Osteoblast (primary cell): ENCODE measurements at regions not wholly inside any gene's neighbourhood (a gene's known extent, or its start where the extent isn't known, plus 50 kb on each side); places are given as distances from the start of the nearest gene placed in this dataset.

ENCODE experiments used
- DNase-seq: peaks from one replicate; pipeline ENCODE4 v3.0.0; 2011; ENCODE audit warnings: low spot score, mixed read lengths; ENCODE audit not compliant: insufficient read length; ENCODE audit errors: missing footprints
- H2AFZ ChIP-seq: 2 replicates; pipeline ENCODE4 v1.6.0; 2011; ENCODE audit warnings: mild to moderate bottlenecking, low read length
- H3K27ac ChIP-seq: 2 replicates; pipeline ENCODE4 v1.5.1; 2011; ENCODE audit warnings: mild to moderate bottlenecking, low read depth, low read length, moderate library complexity
- H3K27me3 ChIP-seq: 2 replicates; pipeline ENCODE4 v1.6.0; 2012; ENCODE audit warnings: mild to moderate bottlenecking, control low read depth, inconsistent platforms, low read length, moderate library complexity; ENCODE audit not compliant: insufficient read depth
- H3K36me3 ChIP-seq: 2 replicates; pipeline ENCODE4 v1.5.1; 2011; ENCODE audit warnings: mild to moderate bottlenecking, low read length, control low read depth, moderate library complexity; ENCODE audit not compliant: insufficient read depth
- H3K4me1 ChIP-seq: 2 replicates; pipeline ENCODE4 v1.5.1; 2011; ENCODE audit warnings: mild to moderate bottlenecking, low read length, control low read depth, moderate library complexity; ENCODE audit not compliant: insufficient read depth
- H3K4me2 ChIP-seq: 2 replicates; pipeline ENCODE4 v1.6.0; 2011; ENCODE audit warnings: mild to moderate bottlenecking, low read length; ENCODE audit not compliant: insufficient read depth
- H3K4me3 ChIP-seq: fragments of 200-600 bp; sonication (generic); 3 replicates; pipeline ENCODE4 v1.5.1; 2012; ENCODE audit warnings: mild to moderate bottlenecking, low read length, inconsistent platforms; ENCODE audit not compliant: insufficient read depth
- H3K79me2 ChIP-seq: 2 replicates; pipeline ENCODE4 v1.6.0; 2012; ENCODE audit warnings: mild to moderate bottlenecking, low read length, control low read depth, inconsistent platforms; ENCODE audit not compliant: insufficient read depth
- H3K9me3 ChIP-seq: 2 replicates; pipeline ENCODE4 v1.5.1; 2011; ENCODE audit warnings: low read depth, low read length, control low read depth
- H4K20me1 ChIP-seq: 2 replicates; pipeline ENCODE4 v1.6.0; 2012; ENCODE audit warnings: mild to moderate bottlenecking, low read length, control low read depth; ENCODE audit not compliant: insufficient read depth
- TF ChIP-seq, protein P1 (sequence below): IDR thresholded peaks from 2 replicates; pipeline ENCODE4 v1.5.1; 2011; ENCODE audit warnings: mild to moderate bottlenecking, low read depth, low read length, moderate library complexity; ENCODE audit errors: extremely low read depth

DNA sequence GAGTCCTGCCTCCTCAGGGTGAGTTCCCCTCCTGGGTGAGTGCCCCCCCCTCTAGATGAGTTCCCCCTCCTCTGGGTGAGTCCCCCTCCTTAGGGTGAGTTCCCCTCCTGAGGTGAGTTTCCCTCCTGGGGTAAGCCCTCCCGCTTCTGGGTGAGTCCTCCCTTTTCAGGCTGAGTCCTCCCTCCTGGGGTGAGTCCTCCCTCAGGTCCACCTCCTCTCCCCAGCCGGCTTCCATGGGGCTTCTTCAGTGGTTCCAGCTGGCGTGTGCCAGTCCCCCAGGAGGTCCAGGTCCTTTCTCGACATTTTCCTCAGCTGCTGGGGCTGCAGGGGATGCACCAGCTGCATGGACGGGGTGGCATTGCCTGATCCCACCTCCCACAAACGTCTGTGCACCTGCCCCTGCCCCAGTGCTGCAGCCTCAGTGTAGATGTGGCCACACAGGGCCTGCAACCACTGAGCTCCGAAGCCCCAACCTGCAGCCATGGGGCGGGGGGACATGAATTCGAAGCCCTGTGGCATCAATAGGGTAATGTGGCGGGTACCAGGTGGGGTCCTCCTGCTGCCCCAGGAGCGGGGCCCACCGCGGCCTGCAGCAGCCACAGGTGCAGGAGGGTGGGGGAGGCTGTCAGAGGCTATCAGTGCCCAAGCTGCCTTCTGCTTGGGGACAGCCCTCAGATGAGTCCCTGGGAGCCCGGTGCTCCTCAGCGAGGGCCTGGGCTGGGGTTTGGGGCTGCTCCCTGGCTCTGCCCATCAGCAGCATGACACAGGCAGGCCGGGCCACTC is 101.3 kb upstream of the FGF3 start:
- Histone ChIP-seq H4K20me1 (no peaks in the 10 kb centered on the region), H2AFZ (no peak overlapping the region), H3K27me3 (peaks cover 15% of the 10 kb centered on the region), H3K79me2 (no peaks in the 10 kb centered on the region), H3K4me1 (peaks cover 13% of the 10 kb centered on the region), H3K4me3 (no peak overlapping the region), H3K36me3 (no peaks in the 10 kb centered on the region), H3K9me3 (no peaks in the 10 kb centered on the region), H3K4me2 (no peak overlapping the region), H3K27ac (no peak overlapping the region)
- TF ChIP-seq, protein P1, sequence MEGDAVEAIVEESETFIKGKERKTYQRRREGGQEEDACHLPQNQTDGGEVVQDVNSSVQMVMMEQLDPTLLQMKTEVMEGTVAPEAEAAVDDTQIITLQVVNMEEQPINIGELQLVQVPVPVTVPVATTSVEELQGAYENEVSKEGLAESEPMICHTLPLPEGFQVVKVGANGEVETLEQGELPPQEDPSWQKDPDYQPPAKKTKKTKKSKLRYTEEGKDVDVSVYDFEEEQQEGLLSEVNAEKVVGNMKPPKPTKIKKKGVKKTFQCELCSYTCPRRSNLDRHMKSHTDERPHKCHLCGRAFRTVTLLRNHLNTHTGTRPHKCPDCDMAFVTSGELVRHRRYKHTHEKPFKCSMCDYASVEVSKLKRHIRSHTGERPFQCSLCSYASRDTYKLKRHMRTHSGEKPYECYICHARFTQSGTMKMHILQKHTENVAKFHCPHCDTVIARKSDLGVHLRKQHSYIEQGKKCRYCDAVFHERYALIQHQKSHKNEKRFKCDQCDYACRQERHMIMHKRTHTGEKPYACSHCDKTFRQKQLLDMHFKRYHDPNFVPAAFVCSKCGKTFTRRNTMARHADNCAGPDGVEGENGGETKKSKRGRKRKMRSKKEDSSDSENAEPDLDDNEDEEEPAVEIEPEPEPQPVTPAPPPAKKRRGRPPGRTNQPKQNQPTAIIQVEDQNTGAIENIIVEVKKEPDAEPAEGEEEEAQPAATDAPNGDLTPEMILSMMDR, result no peak
- peak; percentile 42 for DNase-seq

DNA sequence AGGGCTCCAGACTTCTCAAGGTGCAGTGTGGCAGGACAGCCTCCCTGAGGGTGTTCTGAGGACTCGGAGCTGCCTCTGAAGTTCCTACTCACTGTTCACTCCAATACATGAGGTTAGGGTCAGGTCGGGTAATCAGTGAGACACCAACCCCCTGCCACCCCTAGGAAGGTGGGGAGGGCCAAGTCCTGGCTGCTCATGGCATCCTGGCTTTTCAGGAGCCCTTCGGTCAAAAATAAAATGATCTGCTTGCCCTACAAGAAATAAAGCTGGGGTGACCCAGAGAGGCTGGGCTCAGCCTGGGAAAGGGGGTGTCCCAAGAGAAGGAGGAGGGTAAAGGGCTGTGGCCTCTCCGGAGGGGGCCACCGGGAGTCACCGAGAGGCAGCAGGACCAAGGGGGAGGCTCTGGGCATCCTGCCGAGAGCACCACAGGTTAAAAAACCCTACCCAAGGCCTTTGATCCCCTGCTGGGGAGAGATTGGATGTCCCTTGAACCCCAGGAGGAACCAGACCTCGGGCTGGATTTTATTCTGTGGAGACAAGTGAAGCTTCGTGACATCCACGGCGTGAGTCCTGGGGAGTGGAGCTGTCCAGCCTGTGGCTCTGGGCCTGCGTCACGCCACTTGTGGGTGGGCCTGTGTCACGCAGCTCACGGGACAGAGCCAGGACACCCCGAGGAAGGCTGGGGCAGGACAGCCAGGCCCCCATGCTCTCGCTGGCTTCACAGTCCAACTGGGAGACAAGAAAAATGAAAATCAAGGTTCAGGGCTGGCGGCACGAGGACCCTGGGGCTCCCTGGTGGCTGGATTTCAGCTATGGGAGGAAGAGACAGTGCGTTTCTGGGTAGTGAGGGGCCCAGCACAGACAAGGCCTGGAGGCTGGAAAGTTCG is 102.2 kb upstream of the FGF3 start:
- Histone ChIP-seq H3K4me1 (peaks cover 6% of the 10 kb centered on the region), H3K79me2 (no peaks in the 10 kb centered on the region), H3K27me3 (peaks cover 23% of the 10 kb centered on the region), H3K27ac (no peak overlapping the region), H3K4me3 (no peak overlapping the region), H4K20me1 (no peaks in the 10 kb centered on the region), H2AFZ (no peak overlapping the region), H3K4me2 (no peak overlapping the region), H3K9me3 (no peaks in the 10 kb centered on the region), H3K36me3 (no peaks in the 10 kb centered on the region)
- peak; percentile 60 for DNase-seq
- TF ChIP-seq, protein P1, result no peak

DNA sequence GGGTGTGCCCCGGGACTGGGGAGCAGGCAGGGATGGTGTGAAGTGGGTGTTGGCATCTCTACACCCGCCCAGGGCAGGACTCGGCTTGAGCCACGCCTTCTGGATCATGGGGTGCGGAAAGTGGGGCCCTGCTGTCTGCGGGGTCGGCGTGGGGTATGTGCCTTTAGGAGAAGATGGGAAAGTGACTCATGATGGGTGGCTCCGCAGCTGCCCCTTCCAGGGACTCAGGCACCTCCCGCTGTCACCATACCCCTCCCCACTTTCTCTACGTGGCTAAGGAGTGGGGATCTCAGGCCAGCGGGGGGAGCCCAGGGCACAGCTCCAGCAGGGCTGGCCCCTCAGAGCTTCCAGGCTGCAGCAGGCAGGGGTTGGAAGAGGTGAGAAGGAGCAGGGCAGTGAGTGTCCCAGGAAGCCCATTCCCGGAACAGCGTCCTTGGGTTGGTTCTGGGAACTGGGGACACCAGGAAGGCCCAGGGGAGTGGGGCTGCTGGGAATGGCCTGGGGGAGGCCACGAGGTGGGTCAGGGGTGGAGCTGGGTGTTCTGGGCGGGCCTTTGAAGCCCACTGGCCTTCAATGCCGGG is 102.9 kb upstream of the FGF3 start:
- Histone ChIP-seq H3K27ac (no peak overlapping the region), H3K4me3 (no peak overlapping the region), H3K4me2 (no peak overlapping the region), H3K4me1 (peaks cover 6% of the 10 kb centered on the region), H3K27me3 (peaks cover 27% of the 10 kb centered on the region), H3K9me3 (no peaks in the 10 kb centered on the region), H3K36me3 (no peaks in the 10 kb centered on the region), H3K79me2 (no peaks in the 10 kb centered on the region), H4K20me1 (no peaks in the 10 kb centered on the region), H2AFZ (no peak overlapping the region)
- DNase-seq, result peak; percentile 53
- TF ChIP-seq, protein P1, result no peak
